Spleen (tissue), 7 donors: ENCODE measurements at regions not wholly inside any gene's neighbourhood (a gene's known extent, or its start where the extent isn't known, plus 50 kb on each side); places are given as distances from the start of the nearest gene placed in this dataset.

Experiments used
- POLR2AphosphoS5 ChIP-seq, 3 donors: sonication (generic); formaldehyde crosslinking; IDR thresholded peaks; one replicate each; pipeline ENCODE4 v1.5.1; 2017; ENCODE audit warnings: antibody characterized with exemption in 3 of 3
- TF ChIP-seq, protein P1 (sequence below), 11 experiments: fragments of 200-600 bp in 7 of 11; fragments of 450-650 bp in 4 of 11; sonication (generic) in 4 of 11; IDR thresholded peaks in 8 of 11; conservative IDR thresholded peaks in 3 of 11; 1 replicate in 7 of 11; 2 replicates in 4 of 11; pipeline versions ENCODE4 v1.4.0 to v1.8.0; 2016 to 2021; ENCODE audit warnings: antibody characterized with exemption in 11 of 11, inconsistent platforms in 4 of 11, mild to moderate bottlenecking in 1 of 11
- donor health status: DM: no; HTN: no; CAD: no; lungs with moderate emphysema.
- donor health status: DM: no; HTN: no; CAD: no.
- donor health status: DM: no; HTN: no; CAD: no.

DNA sequence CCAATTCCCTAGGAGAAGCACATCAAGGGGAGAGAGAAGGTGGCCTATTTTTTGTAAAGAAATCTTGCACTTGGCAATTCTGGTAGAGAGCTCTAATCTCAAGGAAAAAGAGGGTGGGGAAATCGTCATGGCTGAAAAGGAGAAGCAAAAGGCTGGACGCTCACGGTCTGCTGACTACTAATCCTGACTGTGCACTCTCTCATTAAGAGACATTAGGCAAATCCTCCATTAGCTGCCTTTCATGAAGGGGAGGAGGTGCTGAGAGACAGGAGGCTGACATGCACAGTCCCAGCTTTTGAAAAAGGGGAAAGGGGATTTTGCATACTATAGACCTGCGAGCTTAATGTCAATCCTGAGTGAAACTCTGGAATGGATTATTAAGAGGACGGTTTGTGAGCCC lies 170.0 kb downstream of the NR2F2 start:
- TF ChIP-seq, protein P1, sequence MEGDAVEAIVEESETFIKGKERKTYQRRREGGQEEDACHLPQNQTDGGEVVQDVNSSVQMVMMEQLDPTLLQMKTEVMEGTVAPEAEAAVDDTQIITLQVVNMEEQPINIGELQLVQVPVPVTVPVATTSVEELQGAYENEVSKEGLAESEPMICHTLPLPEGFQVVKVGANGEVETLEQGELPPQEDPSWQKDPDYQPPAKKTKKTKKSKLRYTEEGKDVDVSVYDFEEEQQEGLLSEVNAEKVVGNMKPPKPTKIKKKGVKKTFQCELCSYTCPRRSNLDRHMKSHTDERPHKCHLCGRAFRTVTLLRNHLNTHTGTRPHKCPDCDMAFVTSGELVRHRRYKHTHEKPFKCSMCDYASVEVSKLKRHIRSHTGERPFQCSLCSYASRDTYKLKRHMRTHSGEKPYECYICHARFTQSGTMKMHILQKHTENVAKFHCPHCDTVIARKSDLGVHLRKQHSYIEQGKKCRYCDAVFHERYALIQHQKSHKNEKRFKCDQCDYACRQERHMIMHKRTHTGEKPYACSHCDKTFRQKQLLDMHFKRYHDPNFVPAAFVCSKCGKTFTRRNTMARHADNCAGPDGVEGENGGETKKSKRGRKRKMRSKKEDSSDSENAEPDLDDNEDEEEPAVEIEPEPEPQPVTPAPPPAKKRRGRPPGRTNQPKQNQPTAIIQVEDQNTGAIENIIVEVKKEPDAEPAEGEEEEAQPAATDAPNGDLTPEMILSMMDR (IDR thresholded peaks at IDR 0.05 in 8 of 11, conservative IDR thresholded peaks at IDR 0.05 in 3 of 11) = no peak
- no peak for TF ChIP-seq POLR2AphosphoS5 (IDR thresholded peaks at IDR 0.05)
